Stimulated activated memory B cell treated with anti-CD40 and anti-IgM and Interleukin-4, amounts not matched to agents 10 μg/mL and 1 μg/mL and 100 μg/mL, for 72 hours (primary cell): ENCODE measurements at regions not wholly inside any gene's neighbourhood (a gene's known extent, or its start where the extent isn't known, plus 50 kb on each side); places are given as distances from the start of the nearest gene placed in this dataset.

Source experiments
- ATAC-seq: fragments of 150-1000 bp; cut with Tn5 transposase; 2 replicates; pipeline ENCODE4 v1.10.0; 2021
- H3K27ac Mint-ChIP-seq: one replicate; pipeline ENCODE4 v1.8.0; 2022; ENCODE audit warnings: mild to moderate bottlenecking, mixed read lengths
- H3K27me3 Mint-ChIP-seq: one replicate; pipeline ENCODE4 v1.8.0; 2022; ENCODE audit warnings: mixed read lengths
- H3K36me3 Mint-ChIP-seq: one replicate; pipeline ENCODE4 v1.8.0; 2022; ENCODE audit warnings: mixed read lengths
- H3K4me1 Mint-ChIP-seq: one replicate; pipeline ENCODE4 v1.8.0; 2022; ENCODE audit warnings: mixed read lengths
- H3K4me3 Mint-ChIP-seq: one replicate; pipeline ENCODE4 v1.8.0; 2022; ENCODE audit warnings: mild to moderate bottlenecking, moderate library complexity, mixed read lengths
- H3K9me3 Mint-ChIP-seq: one replicate; pipeline ENCODE4 v1.8.0; 2022; ENCODE audit warnings: mixed read lengths

DNA sequence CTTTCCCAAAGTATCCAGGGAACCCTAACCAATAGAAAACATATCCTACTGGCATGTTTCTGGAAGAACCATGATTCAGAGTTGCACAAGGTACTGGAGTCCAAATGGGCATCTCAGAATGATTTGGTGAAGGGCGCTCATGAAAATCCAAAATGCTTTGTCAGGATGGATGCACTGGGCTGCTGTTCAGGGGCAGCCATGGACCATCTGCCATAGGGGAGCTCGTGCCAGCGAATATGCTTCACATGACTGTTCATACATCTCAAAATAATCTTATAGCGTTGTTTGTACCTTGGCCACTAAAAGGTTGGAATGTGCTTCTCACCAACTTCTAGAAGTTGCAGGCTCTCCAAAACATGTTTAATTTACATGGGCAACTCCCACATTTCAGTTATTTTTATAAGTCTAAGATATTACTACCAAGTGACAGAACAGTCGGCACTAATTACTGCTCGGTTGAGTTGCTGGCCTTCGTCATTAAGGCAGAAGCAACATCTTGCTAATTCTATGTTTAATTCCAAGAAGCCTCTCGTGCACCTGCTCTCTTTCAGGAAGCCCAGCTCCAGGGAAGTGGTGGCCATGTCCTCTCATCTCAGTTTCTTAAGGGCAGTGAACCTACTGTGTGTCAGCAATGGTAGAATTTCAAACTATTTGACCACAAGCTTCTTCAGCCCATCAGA is 1497.7 kb downstream of the TBC1D22A start:
- no peaks in the 10 kb centered on the region for H3K9me3 Mint-ChIP-seq
- H3K4me1 Mint-ChIP-seq: no peaks in the 10 kb centered on the region
- ATAC-seq: no peak
- no peaks in the 10 kb centered on the region for H3K36me3 Mint-ChIP-seq
- peaks cover 11% of the 10 kb centered on the region for H3K27me3 Mint-ChIP-seq
- H3K27ac Mint-ChIP-seq: no peak overlapping the region
- H3K4me3 Mint-ChIP-seq: no peak overlapping the region

DNA sequence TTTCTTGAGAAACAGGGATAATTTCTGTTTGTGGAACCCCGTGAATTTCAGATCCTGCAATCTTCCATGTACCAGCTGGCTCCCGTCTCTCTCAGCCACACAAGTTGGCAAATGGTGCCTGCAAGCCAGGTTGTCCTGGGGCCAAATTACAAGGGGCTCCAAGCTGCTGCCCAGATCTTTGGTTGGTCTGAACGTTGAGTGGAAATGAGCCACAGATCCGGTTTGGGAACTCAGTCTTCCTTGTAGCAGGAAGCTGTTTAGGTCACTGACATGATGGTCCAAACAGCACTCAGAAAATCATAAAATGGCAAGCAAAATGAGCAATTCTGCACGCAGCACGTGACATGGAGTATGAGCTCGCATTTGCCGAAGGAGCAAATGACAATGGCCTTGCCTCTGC is 1496.4 kb downstream of the TBC1D22A start:
- Mint-ChIP-seq H3K4me1 (no peaks in the 10 kb centered on the region), H3K4me3 (no peak overlapping the region), H3K9me3 (no peaks in the 10 kb centered on the region), H3K27me3 (peaks cover 25% of the 10 kb centered on the region), H3K36me3 (no peaks in the 10 kb centered on the region), H3K27ac (no peak overlapping the region)
- no peak for ATAC-seq

- H3K9me3 Mint-ChIP-seq: no peaks in the 10 kb centered on the region
- H3K4me3 Mint-ChIP-seq: no peak overlapping the region
- no peaks in the 10 kb centered on the region for H3K36me3 Mint-ChIP-seq
- no peak overlapping the region for H3K27ac Mint-ChIP-seq
- ATAC-seq: peak; percentile 57
- no peaks in the 10 kb centered on the region for H3K4me1 Mint-ChIP-seq
- peaks cover 25% of the 10 kb centered on the region for H3K27me3 Mint-ChIP-seq
These were observed 1495.7 kb downstream of the TBC1D22A start for GRCh38 chr22:48258064-48258701.

DNA sequence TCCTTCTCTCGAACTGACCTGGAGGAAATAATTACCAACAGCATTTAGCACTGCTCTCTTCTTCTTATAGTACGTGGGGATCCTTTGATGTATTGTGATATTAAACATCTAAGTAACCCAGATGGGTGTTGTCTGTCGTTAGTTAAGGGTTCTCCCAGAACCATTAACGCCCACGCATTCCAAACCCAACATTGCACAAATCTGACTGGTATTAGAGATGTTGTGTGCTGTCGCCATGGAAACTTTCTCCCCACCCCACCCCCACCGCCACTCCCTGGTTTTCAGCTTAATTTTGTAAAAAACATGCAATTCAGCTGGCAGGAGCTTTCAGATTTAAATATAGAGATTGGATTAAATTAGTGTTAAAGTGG is 1495.2 kb downstream of the TBC1D22A start:
- Mint-ChIP-seq H3K4me1 (no peaks in the 10 kb centered on the region), H3K27me3 (peaks cover 23% of the 10 kb centered on the region)

DNA sequence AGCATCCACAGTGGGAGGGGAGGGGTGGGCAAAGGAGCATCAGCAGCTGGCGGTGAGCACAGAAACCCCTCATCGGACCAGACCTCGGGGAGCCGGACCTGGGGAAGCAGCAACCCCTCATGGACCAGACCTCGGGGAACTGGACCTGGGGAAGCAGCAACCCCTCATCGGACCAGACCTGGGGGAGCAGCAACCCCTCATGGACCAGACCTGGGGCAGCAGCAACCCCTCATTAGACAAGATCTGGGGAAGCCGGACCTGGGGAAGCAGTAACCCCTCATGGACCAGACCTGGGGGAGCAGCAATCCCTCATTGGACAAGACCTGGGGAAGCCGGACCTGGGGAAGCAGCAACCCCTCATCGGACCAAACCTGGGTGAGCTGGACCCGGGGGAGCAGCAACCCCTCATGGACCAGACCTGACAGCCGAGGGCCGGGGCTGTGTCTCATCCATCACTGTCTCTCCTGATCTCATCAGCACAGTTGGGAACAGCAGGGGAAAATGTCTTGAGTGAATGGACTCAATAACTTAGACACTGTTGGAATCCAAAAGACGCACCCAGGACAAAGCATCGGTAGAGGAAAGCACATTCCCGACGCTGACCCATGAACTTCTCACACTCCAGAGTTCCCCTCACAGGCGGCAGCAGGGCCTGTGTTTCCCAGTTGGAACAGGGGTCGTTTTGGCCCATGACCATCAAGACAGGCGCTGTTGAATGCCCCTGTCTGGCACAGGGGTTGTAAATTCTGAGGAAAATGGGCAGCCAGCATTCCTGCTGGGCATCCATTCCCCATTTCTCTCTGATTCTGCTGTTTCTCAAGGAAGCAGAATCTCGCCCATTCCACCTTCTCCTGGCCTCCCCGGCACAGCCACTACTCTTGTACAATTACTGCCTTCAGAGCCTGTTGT is 1494.6 kb downstream of the TBC1D22A start:
- H3K27ac Mint-ChIP-seq: no peak overlapping the region
- no peak for ATAC-seq
- H3K9me3 Mint-ChIP-seq: no peaks in the 10 kb centered on the region
- H3K27me3 Mint-ChIP-seq: peaks cover 23% of the 10 kb centered on the region
- H3K4me1 Mint-ChIP-seq: no peaks in the 10 kb centered on the region
- no peak overlapping the region for H3K4me3 Mint-ChIP-seq
- H3K36me3 Mint-ChIP-seq: no peaks in the 10 kb centered on the region

More for the DNA sequence above, 1495.2 kb downstream of the TBC1D22A start:
- no peaks in the 10 kb centered on the region for H3K9me3 Mint-ChIP-seq
- no peak overlapping the region for H3K27ac Mint-ChIP-seq
- no peak for ATAC-seq
- no peak overlapping the region for H3K4me3 Mint-ChIP-seq
- no peaks in the 10 kb centered on the region for H3K36me3 Mint-ChIP-seq

GRCh38 chr22:48256041-48256739 is 1493.7 kb downstream of the TBC1D22A start:
- ATAC-seq: no peak
- Mint-ChIP-seq H3K4me3 (no peak overlapping the region), H3K36me3 (no peaks in the 10 kb centered on the region), H3K4me1 (no peaks in the 10 kb centered on the region), H3K27ac (no peak overlapping the region), H3K27me3 (peaks cover 32% of the 10 kb centered on the region), H3K9me3 (no peaks in the 10 kb centered on the region)

DNA sequence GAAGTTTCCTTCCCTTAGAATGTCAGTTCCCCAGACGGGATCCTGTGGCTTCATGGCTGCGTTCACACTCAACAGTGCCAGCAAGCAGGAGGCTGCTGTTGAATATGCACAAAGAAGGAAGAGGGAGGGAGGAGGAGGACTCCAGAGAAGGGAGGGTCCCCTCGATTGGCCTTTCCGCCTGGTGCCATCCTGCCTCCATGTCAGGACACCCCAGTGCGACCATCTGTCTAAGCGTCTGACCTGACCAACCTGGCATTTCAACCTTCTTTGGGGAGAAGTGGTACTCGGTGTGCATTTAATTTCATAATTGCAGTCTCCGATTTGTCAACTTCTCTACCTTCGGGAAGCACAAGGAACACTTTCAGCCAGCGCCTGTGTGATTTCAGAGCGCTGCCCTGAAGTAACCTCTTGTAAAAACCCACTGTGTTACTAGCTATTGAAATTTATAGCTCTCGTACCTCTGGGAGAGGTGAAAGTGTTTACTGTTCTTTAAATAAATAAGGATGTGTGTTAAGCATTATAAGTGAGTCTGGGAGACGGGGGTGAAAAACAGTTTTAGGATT is 1491.9 kb downstream of the TBC1D22A start:
- peaks cover 42% of the 10 kb centered on the region for H3K27me3 Mint-ChIP-seq
- no peak for ATAC-seq
- no peaks in the 10 kb centered on the region for H3K4me1 Mint-ChIP-seq
- H3K4me3 Mint-ChIP-seq: no peak overlapping the region
- no peaks in the 10 kb centered on the region for H3K36me3 Mint-ChIP-seq
- H3K9me3 Mint-ChIP-seq: no peaks in the 10 kb centered on the region
- H3K27ac Mint-ChIP-seq: no peak overlapping the region

DNA sequence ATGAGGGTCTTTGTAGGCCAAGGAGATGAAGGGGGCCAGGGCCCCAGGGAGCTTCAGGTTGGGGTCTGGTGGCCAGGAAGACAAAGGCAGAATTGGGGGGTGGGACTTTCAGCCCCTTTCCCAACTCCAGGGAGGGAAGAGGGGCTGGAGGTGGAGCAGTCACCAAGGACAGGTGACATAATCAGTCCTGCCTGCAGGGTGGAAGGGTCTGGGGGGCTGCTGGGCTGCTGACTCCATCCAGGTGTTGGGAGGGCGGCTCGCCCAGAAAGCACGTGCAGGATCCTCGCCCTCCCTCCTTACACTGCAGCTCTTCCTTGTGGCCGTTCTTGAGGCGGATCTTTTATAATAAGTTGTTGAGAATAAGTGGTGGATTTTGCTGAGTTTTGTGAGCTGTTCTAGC is 1491.1 kb downstream of the TBC1D22A start:
- peaks cover 43% of the 10 kb centered on the region for H3K27me3 Mint-ChIP-seq
- H3K4me1 Mint-ChIP-seq: no peaks in the 10 kb centered on the region

DNA sequence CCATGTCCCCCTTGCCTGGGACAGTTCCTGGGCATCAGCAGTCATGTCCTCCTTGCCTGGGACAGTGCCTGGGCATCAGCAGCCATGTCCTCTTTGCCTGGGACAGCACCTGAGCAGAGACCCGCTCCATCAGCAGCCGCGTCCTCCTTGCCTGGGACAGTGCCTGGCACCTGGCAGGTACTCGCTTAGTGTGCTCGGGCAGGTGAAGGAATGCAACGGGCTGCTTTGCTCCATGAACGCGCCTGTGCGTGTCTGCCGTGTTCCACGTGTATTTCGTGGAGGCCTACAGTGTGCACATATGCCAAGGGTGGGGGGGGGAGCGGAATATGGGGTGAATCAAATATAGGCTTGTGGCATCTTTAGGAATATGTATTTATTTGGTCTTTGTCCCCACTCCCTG is 1490.7 kb downstream of the TBC1D22A start:
- no peak overlapping the region for H3K4me3 Mint-ChIP-seq
- no peaks in the 10 kb centered on the region for H3K36me3 Mint-ChIP-seq
- no peaks in the 10 kb centered on the region for H3K9me3 Mint-ChIP-seq
- H3K27ac Mint-ChIP-seq: no peak overlapping the region
- H3K27me3 Mint-ChIP-seq: peaks cover 47% of the 10 kb centered on the region
- no peak for ATAC-seq
- H3K4me1 Mint-ChIP-seq: no peaks in the 10 kb centered on the region

More for the DNA sequence above, 1491.1 kb downstream of the TBC1D22A start:
- H3K4me3 Mint-ChIP-seq: no peak overlapping the region
- no peak overlapping the region for H3K27ac Mint-ChIP-seq
- ATAC-seq: no peak
- no peaks in the 10 kb centered on the region for H3K36me3 Mint-ChIP-seq
- no peaks in the 10 kb centered on the region for H3K9me3 Mint-ChIP-seq

DNA sequence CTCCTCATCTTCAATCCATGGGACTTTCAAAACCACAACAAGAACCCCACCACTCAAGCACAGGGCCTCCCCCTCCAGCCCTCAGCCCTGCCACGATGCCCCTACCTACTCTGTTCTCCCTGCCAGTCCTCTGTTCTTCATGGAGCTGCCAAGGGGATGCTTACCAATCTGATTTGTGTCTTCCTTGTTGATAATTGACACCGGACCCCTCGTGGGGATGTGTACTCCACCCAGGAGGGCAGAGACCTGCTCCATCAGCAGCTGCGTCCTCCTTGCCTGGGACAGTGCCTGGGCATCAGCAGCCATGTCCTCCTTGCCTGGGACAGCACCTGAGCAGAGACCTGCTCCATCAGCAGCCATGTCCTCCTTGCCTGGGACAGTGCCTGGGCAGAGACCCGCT is 1489.2 kb downstream of the TBC1D22A start:
- no peak overlapping the region for H3K4me3 Mint-ChIP-seq
- H3K4me1 Mint-ChIP-seq: no peaks in the 10 kb centered on the region
- ATAC-seq: no peak
- H3K36me3 Mint-ChIP-seq: no peaks in the 10 kb centered on the region
- no peak overlapping the region for H3K27ac Mint-ChIP-seq
- H3K27me3 Mint-ChIP-seq: peaks cover 53% of the 10 kb centered on the region
- no peaks in the 10 kb centered on the region for H3K9me3 Mint-ChIP-seq

- no peak for ATAC-seq
- Mint-ChIP-seq H3K9me3 (no peaks in the 10 kb centered on the region), H3K27me3 (peaks cover 53% of the 10 kb centered on the region), H3K36me3 (no peaks in the 10 kb centered on the region), H3K27ac (no peak overlapping the region), H3K4me1 (no peaks in the 10 kb centered on the region), H3K4me3 (no peak overlapping the region)
These were observed 1488.6 kb downstream of the TBC1D22A start for GRCh38 chr22:48250937-48251530.

DNA sequence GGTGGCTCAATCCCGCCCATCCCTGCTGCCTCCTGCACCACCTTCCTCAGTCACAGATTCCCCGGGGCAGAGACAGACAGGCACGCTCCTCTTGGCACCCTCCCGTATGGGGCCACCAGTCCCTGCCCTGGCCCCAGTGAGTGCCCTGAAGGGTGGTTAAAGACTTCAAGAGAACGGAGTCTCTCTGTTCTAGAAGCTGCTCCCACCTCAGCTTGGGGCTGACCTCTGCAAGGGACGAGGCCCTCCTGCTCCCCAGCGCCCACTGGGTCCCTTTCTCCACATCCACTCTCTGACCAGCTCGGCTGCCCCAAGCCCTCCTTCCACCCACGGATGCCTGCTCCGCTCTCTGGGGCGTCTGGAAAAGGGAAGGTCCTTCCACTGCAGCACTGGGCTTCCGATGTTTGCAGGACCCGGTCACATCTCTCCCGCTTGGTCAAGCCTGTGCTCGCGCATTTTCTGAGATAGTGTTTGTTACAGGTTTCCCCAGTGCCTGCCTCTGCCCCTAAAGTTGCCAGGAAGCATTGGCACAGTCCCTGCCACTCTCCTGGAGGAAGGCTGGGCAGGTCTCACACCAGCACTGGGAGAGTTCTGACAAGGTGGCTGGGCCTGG is 1487.9 kb downstream of the TBC1D22A start:
- no peak overlapping the region for H3K27ac Mint-ChIP-seq
- no peaks in the 10 kb centered on the region for H3K36me3 Mint-ChIP-seq
- H3K27me3 Mint-ChIP-seq: peaks cover 53% of the 10 kb centered on the region
- H3K9me3 Mint-ChIP-seq: no peaks in the 10 kb centered on the region
- peak; percentile 27 for ATAC-seq
- no peaks in the 10 kb centered on the region for H3K4me1 Mint-ChIP-seq
- no peak overlapping the region for H3K4me3 Mint-ChIP-seq

GRCh38 chr22:48249713-48250268 is 1487.3 kb downstream of the TBC1D22A start:
- H3K27ac Mint-ChIP-seq: no peak overlapping the region
- no peaks in the 10 kb centered on the region for H3K36me3 Mint-ChIP-seq
- no peaks in the 10 kb centered on the region for H3K4me1 Mint-ChIP-seq
- peaks cover 47% of the 10 kb centered on the region for H3K27me3 Mint-ChIP-seq
- peak; percentile 17 for ATAC-seq
- no peak overlapping the region for H3K4me3 Mint-ChIP-seq
- H3K9me3 Mint-ChIP-seq: no peaks in the 10 kb centered on the region

DNA sequence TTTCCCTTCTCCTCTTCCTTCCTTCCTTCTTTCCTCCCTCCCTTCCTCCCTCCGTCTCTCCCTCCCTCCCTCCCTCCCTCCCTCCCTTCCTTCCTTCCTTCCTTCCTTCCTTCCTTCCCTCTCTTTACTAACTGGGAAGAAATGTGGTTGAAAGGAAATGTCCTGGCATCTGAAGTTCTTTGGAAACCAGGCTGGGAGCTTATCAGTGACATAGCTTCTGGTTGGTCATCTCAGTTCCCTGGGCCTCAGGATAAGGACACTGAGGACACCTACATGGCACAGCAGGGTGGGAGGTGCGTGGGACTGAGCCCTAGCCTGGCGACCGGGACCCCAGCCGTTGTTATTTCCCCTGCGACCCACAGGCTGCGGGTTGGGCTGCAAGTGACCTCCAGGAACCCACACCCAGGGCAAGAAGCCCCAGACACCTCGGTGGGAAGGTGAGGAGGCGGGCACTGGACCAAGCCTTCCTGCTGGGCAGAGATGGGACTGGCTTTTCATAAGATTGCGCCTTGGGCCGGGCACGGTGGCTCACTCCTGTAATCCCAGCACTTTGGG is 1486.5 kb downstream of the TBC1D22A start:
- no peaks in the 10 kb centered on the region for H3K36me3 Mint-ChIP-seq
- ATAC-seq: no peak
- H3K27me3 Mint-ChIP-seq: peaks cover 39% of the 10 kb centered on the region
- H3K4me3 Mint-ChIP-seq: no peak overlapping the region
- H3K4me1 Mint-ChIP-seq: no peaks in the 10 kb centered on the region
- H3K27ac Mint-ChIP-seq: no peak overlapping the region
- H3K9me3 Mint-ChIP-seq: no peaks in the 10 kb centered on the region
